Skin epidermis (tissue), 12 donors: ENCODE measurements at regions not wholly inside any gene's neighbourhood (a gene's known extent, or its start where the extent isn't known, plus 50 kb on each side); places are given as distances from the start of the nearest gene placed in this dataset.
"Not testable (repeated sequence)": the region's sequence is repeated elsewhere in the genome, so short reads cannot be mapped to it uniquely, and the experiment has no call there.

Experiments used
- H3K27ac ChIP-seq, 21 experiments: fragments of 200-600 bp; sonication (generic) in 11 of 21; one replicate each; pipeline ENCODE4 v1.5.0; 2020; ENCODE audit warnings: mild to moderate bottlenecking in 3 of 21, inconsistent platforms in 2 of 21, moderate library complexity in 2 of 21
- H3K4me3 ChIP-seq, 7 experiments: fragments of 200-600 bp; sonication (generic) in 2 of 7; one replicate each; pipeline ENCODE4 v1.5.0; 2020; ENCODE audit warnings: inconsistent platforms in 2 of 7, mild to moderate bottlenecking in 2 of 7, moderate library complexity in 1 of 7

DNA sequence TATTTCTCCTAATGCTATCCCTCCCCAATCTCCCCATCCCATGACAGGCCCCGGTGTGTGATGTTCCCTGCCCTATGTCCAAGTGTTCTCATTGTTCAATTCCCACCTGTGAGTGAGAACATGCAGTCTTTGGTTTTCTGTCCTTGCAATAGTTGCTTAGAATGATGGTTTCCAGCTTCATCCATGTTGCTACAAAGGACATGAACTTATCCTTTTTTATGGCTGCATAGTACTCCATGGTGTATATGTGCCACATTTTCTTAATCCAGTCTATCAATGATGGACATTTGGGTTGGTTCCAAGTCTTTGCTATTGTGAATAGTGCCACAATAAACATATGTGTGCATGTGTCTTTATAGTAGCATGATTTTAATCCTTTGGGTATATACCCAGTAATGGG lies 51.3 kb upstream of the RIOK2 start:
- not testable (repeated sequence) for H3K27ac ChIP-seq, H3K4me3 ChIP-seq

DNA sequence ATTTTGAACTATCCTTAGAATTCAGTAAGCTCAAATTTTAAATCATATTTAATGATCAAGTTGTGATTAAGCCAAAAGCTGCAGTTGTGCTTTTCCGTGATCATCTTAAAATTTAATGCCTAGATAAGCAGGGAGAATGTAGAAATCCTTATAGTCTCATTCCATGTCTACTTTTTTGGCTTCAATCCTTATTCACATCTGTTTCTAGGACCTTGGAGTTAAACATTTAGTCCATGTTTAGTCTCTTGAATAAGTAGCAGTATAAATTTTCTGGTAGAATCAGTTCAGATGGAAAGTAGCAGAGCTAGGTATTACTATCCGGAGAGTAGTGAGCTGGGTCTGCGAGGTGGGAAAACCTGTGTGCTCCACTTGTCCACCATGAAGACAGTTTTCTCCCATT lies 59.3 kb upstream of the RIOK2 start:
- Histone ChIP-seq H3K4me3 (no peak overlapping the region), H3K27ac (no peak overlapping the region)

DNA sequence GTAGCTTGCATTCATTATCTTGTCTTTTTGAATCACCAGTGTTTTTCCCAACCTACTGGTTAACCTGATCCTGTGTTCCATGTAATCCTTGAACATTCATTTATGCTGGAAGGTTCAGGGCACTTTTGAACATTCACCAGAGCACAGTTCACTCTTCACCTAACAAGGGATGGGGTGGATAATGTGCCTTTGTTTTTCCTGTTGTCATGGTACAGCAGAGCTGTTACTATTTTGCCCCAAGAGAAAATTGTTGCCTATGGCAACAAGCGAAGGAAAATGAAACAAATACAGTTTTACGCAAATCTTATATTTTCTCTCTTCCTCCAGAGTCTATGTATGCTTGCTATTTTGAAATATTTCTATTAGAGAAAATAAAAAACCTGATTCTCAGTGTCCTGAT lies 60.3 kb upstream of the RIOK2 start:
- no peak overlapping the region for H3K4me3 ChIP-seq
- no peak overlapping the region for H3K27ac ChIP-seq

DNA sequence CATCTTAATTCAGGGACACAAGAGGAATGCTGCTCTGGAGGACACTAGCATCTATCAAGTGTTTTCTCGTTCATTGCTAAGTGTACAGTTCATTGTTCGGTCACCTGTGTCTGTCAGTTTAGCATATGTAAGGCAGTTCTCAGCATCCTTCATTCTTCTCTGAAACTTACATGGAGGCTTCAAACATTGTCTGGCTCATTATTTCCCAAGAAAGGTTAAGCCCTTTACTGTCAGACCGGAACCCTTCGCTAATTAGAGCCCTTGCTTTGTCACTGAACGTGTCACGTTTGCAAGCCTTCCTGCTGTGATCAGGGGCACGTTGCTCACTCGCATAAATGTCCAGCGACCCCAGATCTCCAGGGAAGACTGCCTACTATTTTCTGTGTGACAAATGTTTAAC lies 62.3 kb upstream of the RIOK2 start:
- no peak overlapping the region for H3K4me3 ChIP-seq

DNA sequence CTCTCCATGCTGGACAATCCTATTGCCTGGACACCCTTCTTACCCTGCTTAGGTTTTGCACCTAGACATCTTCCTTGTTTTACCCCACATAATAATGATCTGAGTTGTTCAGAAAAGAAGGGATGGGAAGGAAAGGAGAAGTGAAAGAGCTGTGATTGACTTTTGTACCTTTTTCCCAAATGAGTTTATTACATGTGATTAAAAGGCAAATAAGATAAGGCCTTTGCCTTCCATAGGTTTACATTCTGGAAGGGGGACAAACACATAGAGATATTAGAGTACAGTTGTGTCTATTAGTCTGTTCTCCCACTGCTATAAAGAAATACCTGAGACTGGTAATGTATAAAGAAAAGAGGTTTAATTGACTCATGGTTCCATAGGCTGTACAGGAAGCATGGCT lies 67.1 kb upstream of the RIOK2 start:
- Histone ChIP-seq H3K4me3 (no peak overlapping the region), H3K27ac (no peak overlapping the region)

More for the DNA sequence above, 62.3 kb upstream of the RIOK2 start:
- no peak overlapping the region for H3K27ac ChIP-seq

DNA sequence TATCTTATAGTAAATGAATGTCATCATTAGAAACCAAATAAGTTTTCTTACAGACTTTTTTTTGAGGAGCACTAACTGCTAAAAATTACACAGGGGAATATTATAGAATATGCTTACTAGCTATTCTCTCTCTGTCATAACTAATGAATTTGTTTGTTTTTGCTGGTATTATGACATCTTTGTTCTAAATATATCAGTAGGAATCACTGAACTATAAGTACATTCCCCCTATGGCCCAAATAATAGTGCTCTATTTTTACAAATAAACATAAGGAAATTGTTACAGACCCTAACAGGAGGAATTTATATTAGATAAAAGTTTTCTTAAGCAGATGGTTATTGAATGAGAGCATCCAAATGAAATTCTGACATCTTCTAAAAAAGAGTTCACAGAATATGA lies 83.0 kb upstream of the RIOK2 start:
- Histone ChIP-seq H3K4me3 (no peak overlapping the region), H3K27ac (no peak overlapping the region)

DNA sequence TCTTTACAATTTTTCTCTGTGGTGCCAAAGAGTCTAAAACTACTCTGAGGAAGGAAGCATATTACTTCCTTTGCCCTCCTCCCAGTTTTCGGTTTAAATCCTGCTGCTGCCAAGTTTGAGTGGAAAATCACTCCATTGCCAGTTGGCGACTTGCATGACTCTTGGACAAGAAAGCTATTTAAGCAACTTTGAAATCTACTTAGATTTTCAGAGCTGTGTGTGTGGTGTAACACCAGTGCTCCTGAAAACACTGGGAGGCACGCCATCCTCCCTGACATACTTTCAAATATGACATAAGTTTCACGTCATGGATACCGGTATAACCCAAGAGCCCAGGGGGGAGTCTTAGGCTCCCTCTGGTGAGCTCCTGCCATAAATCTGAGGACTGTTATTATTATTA lies 83.5 kb upstream of the RIOK2 start:
- Histone ChIP-seq H3K27ac (no peak overlapping the region), H3K4me3 (no peak overlapping the region)

DNA sequence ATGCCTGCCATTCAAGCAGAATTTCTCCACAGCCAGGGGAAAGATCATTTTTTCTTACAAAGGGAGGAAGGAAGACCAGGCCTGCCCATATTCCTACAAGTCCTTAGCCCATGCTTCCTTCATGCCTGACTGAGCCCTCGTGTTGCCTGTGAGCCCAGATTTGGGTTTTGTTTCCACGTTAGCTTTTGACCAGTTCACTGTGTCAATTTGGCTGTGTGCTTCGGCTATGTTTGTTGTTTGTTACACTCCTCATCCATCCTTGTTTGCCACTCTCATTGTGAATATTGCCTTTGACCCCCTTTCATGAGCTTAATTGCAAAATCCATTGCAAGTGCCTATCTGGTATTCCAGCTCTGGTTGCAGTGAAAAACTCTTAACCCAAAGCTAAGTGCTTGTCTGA lies 84.7 kb upstream of the RIOK2 start:
- no peak overlapping the region for H3K4me3 ChIP-seq
- no peak overlapping the region for H3K27ac ChIP-seq

DNA sequence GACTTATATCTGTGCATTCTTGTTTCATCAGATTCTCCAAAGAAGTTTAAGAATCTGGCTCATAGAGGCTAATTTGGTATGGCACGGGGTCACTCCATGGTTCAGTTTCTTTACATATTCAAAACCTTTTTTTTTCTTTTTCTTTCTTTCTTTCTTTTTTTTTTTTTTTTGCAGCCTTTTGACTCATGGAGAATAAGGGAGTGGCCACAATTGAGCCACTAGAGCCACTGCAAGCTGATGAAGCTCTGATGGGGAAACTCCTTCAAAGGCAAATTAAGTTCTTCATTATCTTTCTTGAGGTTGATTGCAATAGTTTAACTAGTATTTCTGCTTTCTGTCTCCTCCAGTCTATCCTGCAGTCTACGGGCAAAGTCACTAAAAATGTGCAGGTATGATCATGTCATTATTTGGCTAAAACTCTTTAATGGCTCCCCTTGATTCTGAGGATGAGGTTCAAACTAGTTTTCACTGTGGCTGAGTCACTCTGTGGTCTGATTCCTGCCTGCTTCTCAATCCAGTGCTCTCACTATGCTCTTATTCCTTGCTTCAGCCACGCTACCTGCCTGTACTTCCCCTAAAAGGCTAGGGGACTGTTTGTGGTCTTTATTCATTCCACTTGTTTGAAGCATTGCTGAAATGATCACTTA lies 93.5 kb upstream of the RIOK2 start:
- no peak overlapping the region for H3K27ac ChIP-seq

DNA sequence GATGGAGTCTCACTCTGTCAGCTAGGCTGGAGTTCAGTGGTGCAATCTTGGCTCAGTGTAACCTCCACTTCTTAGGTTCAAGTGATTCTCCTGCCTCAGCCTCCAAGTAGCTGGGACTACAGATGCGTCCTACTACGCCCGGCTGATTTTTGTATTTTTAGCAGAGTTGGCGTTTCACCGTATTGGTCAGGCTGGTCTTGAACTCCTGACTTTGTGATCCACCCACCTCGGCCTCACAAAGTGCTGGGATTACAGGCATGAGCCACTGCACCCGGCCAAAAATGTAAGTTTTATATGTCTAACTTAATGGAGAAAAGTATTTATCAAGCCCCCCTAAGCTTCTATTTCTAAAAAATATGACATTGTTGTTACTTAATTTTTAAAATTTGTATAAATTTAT lies 98.2 kb upstream of the RIOK2 start:
- Histone ChIP-seq H3K27ac (no peak overlapping the region), H3K4me3 (no peak overlapping the region)

More for the DNA sequence above, 93.5 kb upstream of the RIOK2 start:
- H3K4me3 ChIP-seq, result no peak overlapping the region

DNA sequence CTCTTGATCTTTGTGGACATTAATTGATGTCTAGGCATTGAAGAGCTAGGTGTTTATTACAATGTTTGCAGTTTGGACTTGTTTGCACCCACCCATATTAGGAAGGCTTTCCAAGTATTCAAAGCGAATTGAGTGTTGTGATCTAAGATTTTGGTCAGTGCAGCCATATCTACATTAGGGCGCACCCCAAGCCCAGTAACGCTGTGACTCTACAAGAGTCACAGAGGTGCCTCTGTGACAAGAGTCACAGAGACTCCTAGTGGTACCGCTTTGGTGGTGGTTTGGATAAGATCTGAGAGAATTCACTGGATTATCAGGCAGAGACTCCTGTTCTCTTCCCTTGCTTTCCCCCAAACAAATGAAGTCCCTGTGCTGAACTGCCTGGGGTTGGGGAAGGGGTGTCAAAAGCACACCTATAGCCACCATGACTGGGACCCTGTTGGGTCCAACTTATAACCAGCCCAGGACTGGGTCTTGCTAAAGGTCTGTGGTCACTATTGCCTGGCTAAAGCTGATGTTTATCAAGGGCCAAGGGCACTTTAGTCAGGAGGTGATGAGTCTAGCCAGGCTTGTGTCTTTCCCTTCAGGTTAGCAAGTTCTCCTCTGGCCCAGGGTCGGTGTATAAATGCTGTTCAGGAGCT lies 114.1 kb upstream of the RIOK2 start:
- Histone ChIP-seq H3K27ac (no peak overlapping the region), H3K4me3 (no peak overlapping the region)

DNA sequence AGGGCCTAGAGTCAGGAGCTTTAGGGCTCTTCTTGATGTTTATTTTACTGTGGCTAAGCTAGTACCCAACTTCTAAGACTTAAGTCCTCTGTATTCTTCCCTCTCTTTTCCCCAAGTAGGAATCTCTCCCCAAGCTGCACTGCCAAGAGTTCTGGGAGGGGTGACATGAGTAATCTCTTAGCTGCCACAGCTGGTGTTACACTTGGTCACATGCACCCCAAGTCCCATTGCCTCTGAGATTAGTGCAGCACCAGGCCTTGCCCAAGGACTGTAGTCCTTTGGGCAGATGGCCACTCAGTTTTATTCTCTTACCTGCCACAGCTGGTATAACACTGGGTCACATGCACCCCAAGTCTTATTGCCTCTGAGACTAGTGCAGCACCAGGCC lies 114.7 kb upstream of the RIOK2 start:
- no peak overlapping the region for H3K4me3 ChIP-seq
- H3K27ac ChIP-seq, result no peak overlapping the region

DNA sequence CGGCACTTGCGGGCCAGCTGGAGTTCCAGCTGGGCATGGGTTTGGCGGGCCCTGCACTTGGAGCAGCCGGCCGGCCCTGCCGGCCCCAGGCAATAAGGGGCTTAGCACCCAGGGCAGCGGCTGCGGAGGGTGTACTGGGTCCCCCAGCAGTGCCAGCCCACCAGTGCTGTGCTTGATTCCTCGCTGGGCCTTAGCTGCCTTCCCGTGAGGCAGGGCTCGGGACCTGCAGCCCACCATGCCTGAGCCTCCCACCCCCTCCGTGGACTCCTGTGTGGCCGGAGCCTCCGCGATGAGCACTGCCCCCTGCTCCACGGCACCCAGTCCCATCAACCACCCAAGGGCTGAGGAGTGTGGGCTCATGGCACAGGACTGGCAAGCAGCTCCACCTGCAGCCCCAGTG lies 118.1 kb upstream of the RIOK2 start:
- H3K4me3 ChIP-seq, H3K27ac ChIP-seq: not testable (repeated sequence)

DNA sequence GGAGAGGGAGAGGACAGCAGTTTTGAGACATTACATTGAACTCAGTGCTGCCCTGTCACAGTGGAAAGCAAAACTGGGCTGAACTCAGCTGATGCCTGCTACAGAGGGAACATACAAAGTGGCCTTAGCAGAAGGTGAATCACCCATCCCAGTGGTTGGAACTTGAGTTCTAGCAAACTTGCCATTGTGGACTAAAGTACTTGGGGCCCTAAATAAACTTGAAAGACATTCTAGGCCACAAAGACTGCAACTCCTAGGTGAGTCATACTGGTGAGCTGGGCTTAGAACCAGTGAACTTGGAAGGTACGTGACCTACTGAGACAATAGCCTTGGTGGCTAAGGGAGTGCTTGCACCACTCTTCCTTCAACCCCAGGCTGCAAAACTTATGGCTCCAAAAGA lies 155.7 kb upstream of the RIOK2 start:
- Histone ChIP-seq H3K27ac (no peak overlapping the region), H3K4me3 (no peak overlapping the region)

DNA sequence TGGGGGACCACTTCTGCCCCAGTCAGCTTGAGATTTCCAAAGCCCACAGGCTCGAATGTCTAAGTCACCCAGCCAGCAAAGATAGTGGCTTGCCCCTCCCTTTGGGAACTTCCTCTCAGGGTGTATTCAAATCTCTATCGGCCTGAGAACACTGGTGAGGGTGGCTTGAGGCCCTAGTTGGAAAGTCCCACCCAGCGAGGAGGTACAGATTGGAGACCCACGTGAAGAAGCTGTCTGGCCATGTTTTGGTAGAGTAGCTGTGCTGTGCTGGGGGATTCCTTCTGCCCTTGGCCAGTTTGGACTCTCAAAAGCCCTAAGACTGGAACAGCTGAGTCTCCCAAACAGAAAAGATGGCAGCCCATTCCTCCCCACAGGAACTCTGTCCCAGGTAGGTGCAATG lies 172.7 kb upstream of the RIOK2 start:
- Histone ChIP-seq H3K27ac (no peak overlapping the region), H3K4me3 (no peak overlapping the region)

DNA sequence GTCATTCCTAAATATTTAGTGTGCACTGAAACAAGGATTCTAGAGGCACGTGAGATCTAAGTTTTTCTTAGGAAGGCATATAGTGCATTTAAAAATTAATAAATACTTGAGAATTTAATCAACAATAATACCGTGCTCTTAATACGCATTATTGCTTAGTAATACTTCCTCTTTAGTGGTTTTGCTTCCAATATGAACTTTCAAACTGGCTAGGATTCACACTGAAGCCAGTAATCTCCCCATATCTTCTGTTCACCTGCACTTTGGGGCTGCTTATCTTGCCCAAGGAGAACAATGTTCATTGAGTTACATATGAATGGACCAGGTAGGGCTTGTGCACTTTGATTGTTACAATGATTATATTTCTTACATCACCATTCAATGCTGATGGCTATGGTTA lies 180.5 kb upstream of the RIOK2 start:
- no peak overlapping the region for H3K4me3 ChIP-seq
- H3K27ac ChIP-seq, result no peak overlapping the region

DNA sequence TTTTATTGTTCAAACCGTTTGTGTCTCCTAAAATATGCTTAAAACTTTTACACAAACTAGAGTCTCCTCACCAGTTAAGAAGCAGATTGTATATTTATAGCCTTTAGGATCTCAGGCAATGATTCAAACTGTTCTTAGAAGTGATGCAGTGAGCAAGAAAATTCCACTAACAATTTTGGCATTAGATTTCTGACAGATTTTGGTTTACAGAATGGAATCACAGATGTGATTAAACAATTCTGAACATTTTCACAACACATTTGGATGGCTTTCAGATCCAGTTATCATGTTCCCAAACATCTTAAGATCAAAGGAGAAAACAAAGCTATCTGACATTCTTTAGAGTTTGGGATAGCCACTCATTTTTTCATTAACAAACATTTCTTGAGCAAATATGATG lies 181.7 kb upstream of the RIOK2 start:
- Histone ChIP-seq H3K27ac (no peak overlapping the region), H3K4me3 (no peak overlapping the region)

DNA sequence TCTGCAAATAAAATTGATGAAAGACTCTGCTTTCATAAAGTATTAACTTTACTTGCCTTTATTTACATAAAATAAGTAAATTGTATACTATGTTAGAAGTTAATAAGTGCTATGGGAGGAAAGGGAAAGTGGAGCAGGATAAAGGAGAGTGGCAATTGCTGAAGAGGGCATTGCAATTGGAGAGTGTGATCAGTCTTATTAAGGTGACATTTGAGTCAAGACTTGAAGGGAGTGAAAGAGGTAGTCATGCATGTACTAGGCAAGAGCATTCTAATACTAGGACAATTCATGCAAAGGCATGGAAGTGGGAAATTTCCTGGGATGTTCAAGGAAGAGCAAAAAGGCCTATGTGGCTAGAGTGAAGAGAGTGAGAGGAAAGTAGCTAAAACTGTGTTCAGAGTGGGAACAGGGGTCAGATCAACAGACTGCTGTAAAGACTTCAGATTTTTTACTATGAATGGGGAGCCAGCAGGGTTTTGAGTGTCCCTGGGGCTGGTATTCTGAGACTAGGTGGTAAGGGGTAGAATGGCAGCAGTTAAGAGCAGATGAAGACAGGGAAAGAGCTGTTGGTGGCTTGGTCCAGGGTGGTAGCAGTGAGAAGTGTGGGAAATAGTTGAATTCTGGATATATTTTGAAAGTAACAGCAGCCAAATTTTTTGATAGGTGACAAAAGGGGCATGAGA lies 182.3 kb upstream of the RIOK2 start:
- Histone ChIP-seq H3K27ac (no peak overlapping the region), H3K4me3 (no peak overlapping the region)

DNA sequence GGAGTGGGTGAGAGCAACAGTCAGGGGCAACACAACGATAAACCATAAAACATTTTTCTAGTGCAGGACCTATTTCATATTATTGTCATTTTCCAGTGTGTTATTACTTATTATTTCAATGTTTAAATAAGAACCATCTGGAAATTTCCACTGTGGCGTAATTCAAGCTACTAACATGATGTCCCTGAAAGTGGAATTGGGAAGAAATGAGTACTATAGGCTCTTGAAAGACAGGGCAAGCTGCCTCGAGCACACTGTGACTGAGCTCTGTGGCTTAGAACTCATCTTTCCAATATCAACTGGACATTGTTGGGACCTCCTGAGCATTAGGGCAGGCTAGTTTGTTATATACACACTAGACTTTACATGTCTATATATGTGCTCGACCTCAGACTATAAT lies 182.9 kb upstream of the RIOK2 start:
- Histone ChIP-seq H3K27ac (no peak overlapping the region), H3K4me3 (no peak overlapping the region)

DNA sequence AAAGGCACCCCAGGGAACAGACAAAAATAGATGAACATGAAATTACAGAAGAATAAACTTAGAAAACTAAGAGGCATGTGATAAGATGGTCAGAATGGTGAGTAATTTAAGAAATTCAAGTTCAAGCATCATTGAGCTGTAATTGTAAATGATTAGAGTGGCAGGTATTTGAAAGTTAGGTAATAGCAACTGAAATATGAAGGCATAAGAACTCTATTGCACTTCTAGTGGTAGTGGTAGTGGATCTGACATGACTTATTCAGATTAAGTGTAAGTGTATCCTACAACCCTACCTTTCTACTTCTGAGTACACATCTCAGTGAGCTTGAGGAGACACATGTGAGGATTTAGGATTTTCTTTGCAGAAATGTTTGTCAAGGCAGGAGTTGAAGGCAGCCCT lies 192.9 kb upstream of the RIOK2 start:
- H3K27ac ChIP-seq, result no peak overlapping the region
- no peak overlapping the region for H3K4me3 ChIP-seq

DNA sequence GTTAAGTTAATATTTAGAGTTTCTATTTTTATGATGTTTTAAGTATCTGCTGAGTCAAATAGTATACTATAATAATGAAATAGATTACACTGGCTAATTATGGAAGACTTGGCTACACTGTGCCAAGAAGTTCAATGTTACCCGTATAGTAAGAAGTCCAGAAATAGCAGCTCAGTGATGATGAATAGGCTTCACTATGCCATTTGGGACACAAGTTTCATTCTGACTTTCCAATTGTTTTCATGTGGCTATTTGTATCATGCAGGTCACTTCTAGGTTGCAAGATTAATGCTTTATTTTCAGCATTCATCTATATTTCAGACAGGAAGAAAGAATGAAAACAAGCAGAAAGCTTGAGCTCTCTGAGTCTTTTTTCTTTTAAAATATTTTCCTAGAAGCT lies 194.5 kb upstream of the RIOK2 start:
- H3K4me3 ChIP-seq, result no peak overlapping the region
- H3K27ac ChIP-seq, result no peak overlapping the region

DNA sequence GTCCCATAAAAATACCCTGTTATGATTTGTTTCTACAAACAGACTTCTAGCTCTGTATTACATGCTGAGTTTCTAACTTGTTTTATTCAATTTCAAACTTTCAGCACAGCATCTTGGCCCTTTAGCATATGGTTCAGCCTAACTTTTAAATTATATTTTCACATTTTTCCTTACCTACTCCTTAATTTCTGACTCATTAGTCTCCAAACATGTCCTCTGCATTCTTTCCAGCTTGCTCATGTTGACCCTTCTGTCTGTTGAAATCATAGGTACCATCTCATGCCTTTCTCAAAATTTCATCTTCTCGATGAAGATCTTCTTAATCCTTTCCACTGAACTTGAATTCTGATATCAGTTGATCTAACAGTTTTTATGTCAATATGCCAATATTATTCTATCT lies 200.9 kb upstream of the RIOK2 start:
- Histone ChIP-seq H3K27ac (no peak overlapping the region), H3K4me3 (no peak overlapping the region)
